Calu3 (cell line): ENCODE measurements at regions not wholly inside any gene's neighbourhood (a gene's known extent, or its start where the extent isn't known, plus 50 kb on each side); places are given as distances from the start of the nearest gene placed in this dataset.

Experiments
- BruUV-seq: library from RNA; stranded (reverse); fragments of 400-500 nt; replicated peaks from 2 replicates; lab custom pipeline; 2021; lab: Mats Ljungman, UMichigan
- CTCF ChIA-PET: fragments of 300-600 bp; sonication (Branson Sonifier 250); formaldehyde crosslinking; loops from one replicate; lab custom pipeline; 2022; ENCODE audit warnings: antibody characterized with exemption; lab: Charles Lee
- DNase-seq: peaks from one replicate; pipeline ENCODE4 v3.0.0; 2022
- H3K27ac Mint-ChIP-seq: one replicate; pipeline ENCODE4 v1.8.0; 2022; ENCODE audit warnings: mixed read lengths; ENCODE audit not compliant: unreplicated experiment
- H3K27me3 Mint-ChIP-seq: one replicate; pipeline ENCODE4 v1.8.0; 2022; ENCODE audit warnings: mixed read lengths; ENCODE audit not compliant: unreplicated experiment
- H3K36me3 Mint-ChIP-seq: one replicate; pipeline ENCODE4 v1.8.0; 2022; ENCODE audit warnings: mild to moderate bottlenecking, moderate library complexity, mixed read lengths; ENCODE audit not compliant: insufficient read depth, unreplicated experiment
- H3K4me1 Mint-ChIP-seq: one replicate; pipeline ENCODE4 v1.8.0; 2022; ENCODE audit warnings: mild to moderate bottlenecking, low read depth, mixed read lengths; ENCODE audit not compliant: unreplicated experiment
- H3K4me3 Mint-ChIP-seq: one replicate; pipeline ENCODE4 v1.8.0; 2022; ENCODE audit warnings: mild to moderate bottlenecking, low read depth, moderate library complexity, mixed read lengths; ENCODE audit not compliant: unreplicated experiment
- H3K9me3 Mint-ChIP-seq: one replicate; pipeline ENCODE4 v1.8.0; 2022; ENCODE audit warnings: low read depth, mixed read lengths; ENCODE audit not compliant: unreplicated experiment
- intact Hi-C: fragments of 100-400 bp; cut with micrococcal nuclease; formaldehyde crosslinking; loops from one replicate; pipeline ENCODE4 v1.10.0; 2022; ENCODE audit not compliant: unreplicated experiment
- TF ChIP-seq, protein P1 (sequence below): fragments of 200-600 bp; IDR thresholded peaks from one replicate; pipeline ENCODE4 v1.8.0; 2022; ENCODE audit warnings: antibody characterized with exemption; ENCODE audit not compliant: unreplicated experiment

GRCh38 chr4:127211650-127212560 is 420.9 kb upstream of the INTU start:
- H3K4me1 Mint-ChIP-seq = no peaks in the 10 kb centered on the region
- no peak overlapping the region for H3K27ac Mint-ChIP-seq
- DNase-seq = no peak
- intact Hi-C loops = no loop called here
- no peak overlapping the region for H3K4me3 Mint-ChIP-seq
- no TSS peak for BruUV-seq
- CTCF ChIA-PET = no interaction called here
- peaks cover 2% of the 10 kb centered on the region for H3K9me3 Mint-ChIP-seq
- TF ChIP-seq, protein P1, sequence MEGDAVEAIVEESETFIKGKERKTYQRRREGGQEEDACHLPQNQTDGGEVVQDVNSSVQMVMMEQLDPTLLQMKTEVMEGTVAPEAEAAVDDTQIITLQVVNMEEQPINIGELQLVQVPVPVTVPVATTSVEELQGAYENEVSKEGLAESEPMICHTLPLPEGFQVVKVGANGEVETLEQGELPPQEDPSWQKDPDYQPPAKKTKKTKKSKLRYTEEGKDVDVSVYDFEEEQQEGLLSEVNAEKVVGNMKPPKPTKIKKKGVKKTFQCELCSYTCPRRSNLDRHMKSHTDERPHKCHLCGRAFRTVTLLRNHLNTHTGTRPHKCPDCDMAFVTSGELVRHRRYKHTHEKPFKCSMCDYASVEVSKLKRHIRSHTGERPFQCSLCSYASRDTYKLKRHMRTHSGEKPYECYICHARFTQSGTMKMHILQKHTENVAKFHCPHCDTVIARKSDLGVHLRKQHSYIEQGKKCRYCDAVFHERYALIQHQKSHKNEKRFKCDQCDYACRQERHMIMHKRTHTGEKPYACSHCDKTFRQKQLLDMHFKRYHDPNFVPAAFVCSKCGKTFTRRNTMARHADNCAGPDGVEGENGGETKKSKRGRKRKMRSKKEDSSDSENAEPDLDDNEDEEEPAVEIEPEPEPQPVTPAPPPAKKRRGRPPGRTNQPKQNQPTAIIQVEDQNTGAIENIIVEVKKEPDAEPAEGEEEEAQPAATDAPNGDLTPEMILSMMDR = no peak
- no peaks in the 10 kb centered on the region for H3K27me3 Mint-ChIP-seq
- no peaks in the 10 kb centered on the region for H3K36me3 Mint-ChIP-seq

DNA sequence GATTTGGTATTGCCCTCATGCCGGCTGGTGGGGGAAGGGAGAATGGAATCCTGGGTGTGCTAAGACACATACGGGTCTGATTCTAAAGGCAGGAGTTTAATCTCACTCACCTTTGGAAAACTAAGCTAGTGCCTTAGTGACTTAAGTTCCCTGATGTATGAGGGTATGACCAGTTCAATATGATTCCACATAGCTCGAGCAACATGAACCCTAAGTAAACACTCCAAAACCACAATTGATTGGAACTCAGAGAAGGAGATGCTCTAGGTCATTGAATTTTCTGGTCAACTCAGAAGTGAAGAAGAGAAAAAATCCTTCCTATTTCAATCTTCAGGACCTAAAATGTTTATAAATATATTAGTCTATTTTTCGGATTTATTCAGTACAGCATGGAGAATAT is 420.1 kb upstream of the INTU start:
- Mint-ChIP-seq H3K27ac (no peak overlapping the region), H3K4me1 (no peaks in the 10 kb centered on the region)
- intact Hi-C loops = no loop called here

GRCh38 chr4:127214016-127214415 is 418.7 kb upstream of the INTU start:
- H3K9me3 Mint-ChIP-seq = peaks cover 2% of the 10 kb centered on the region
- intact Hi-C loops = no loop called here

More for the DNA sequence above, 420.1 kb upstream of the INTU start:
- Mint-ChIP-seq H3K36me3 (no peaks in the 10 kb centered on the region), H3K9me3 (peaks cover 2% of the 10 kb centered on the region), H3K27me3 (no peaks in the 10 kb centered on the region), H3K4me3 (no peak overlapping the region)
- BruUV-seq = no TSS peak
- CTCF ChIA-PET = no interaction called here
- no peak for DNase-seq
- TF ChIP-seq, protein P1 = no peak

GRCh38 chr4:127214931-127215330 is 417.8 kb upstream of the INTU start:
- Mint-ChIP-seq H3K4me3 (no peak overlapping the region), H3K36me3 (no peaks in the 10 kb centered on the region), H3K4me1 (no peaks in the 10 kb centered on the region), H3K27ac (no peak overlapping the region), H3K9me3 (peaks cover 2% of the 10 kb centered on the region), H3K27me3 (no peaks in the 10 kb centered on the region)
- no TSS peak for BruUV-seq
- DNase-seq = no peak
- TF ChIP-seq, protein P1 = no peak
- CTCF ChIA-PET = no interaction called here
- intact Hi-C loops = no loop called here

More at GRCh38 chr4:127214016-127214415, 418.7 kb upstream of the INTU start:
- BruUV-seq = no TSS peak
- no peaks in the 10 kb centered on the region for H3K27me3 Mint-ChIP-seq
- H3K36me3 Mint-ChIP-seq = no peaks in the 10 kb centered on the region
- no peak for DNase-seq
- no peak overlapping the region for H3K4me3 Mint-ChIP-seq
- H3K27ac Mint-ChIP-seq = no peak overlapping the region
- H3K4me1 Mint-ChIP-seq = no peaks in the 10 kb centered on the region
- TF ChIP-seq, protein P1 = no peak
- CTCF ChIA-PET = no interaction called here
